ENCODE measurements at regions not wholly inside any gene's neighbourhood (a gene's known extent, or its start where the extent isn't known, plus 50 kb on each side); places are given as distances from the start of the nearest gene placed in this dataset.
A peak's percentile ranks its signal among the peaks of the same experiment; 100 is the strongest.

DNA sequence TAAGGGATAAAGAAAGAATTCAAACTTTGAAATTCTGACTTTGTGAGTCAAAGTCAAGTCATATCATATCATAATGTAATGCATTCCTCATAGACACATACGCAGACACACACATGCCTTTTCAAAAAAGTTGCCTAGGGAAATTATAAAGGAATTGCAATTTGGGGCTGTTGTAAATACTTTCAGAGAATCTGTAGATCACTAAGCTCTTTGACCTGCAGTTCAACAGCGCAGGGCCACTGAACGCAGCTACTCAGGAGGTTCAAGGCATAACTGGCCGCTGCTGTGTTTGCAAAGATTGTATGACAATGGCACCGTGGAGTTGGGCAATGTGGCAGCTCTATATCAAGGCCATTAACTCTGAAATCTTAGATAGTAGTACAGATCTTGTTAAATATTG is 188.4 kb upstream of the THRB start:
- Mint-ChIP-seq H3K4me1 (peaks cover 8% of the 10 kb centered on the region), H3K27me3 (ENCODE audit: insufficient read depth) (peaks cover 2% of the 10 kb centered on the region), H3K36me3 (ENCODE audit: low read depth) (no peaks in the 10 kb centered on the region), H3K9me3 (no peaks in the 10 kb centered on the region), H3K4me3 (no peak overlapping the region), H3K27ac (no peak overlapping the region)
- no peak overlapping the region for H3K27ac ChIP-seq (ENCODE audit: low read depth, low read length)
- 93 to 95% methylated on average over 4 to 5 of the region's 5 CpGs for WGBS, 2 experiments (ENCODE audit: insufficient coverage in 1 of 2, insufficient read length in 1 of 2)
- no peaks in the 10 kb centered on the region for H3K36me3 ChIP-seq (ENCODE audit: control insufficient read depth, insufficient read depth, low read length)
- no peaks in the 10 kb centered on the region for H3K27me3 ChIP-seq (ENCODE audit: control insufficient read depth, insufficient read depth, low read length, poor library complexity, severe bottlenecking)
- H3K9ac ChIP-seq (ENCODE audit: extremely low read depth, low read length, poor library complexity, severe bottlenecking): no peak overlapping the region
- H3K4me1 ChIP-seq (ENCODE audit: control insufficient read depth, insufficient read depth, low read length): peaks cover 4% of the 10 kb centered on the region
- H3K4me3 ChIP-seq (ENCODE audit: low read length): no peak overlapping the region
- TF ChIP-seq, protein P1, sequence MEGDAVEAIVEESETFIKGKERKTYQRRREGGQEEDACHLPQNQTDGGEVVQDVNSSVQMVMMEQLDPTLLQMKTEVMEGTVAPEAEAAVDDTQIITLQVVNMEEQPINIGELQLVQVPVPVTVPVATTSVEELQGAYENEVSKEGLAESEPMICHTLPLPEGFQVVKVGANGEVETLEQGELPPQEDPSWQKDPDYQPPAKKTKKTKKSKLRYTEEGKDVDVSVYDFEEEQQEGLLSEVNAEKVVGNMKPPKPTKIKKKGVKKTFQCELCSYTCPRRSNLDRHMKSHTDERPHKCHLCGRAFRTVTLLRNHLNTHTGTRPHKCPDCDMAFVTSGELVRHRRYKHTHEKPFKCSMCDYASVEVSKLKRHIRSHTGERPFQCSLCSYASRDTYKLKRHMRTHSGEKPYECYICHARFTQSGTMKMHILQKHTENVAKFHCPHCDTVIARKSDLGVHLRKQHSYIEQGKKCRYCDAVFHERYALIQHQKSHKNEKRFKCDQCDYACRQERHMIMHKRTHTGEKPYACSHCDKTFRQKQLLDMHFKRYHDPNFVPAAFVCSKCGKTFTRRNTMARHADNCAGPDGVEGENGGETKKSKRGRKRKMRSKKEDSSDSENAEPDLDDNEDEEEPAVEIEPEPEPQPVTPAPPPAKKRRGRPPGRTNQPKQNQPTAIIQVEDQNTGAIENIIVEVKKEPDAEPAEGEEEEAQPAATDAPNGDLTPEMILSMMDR (conservative IDR thresholded peaks at IDR 0.05): no peak
- H3K9me3 ChIP-seq (ENCODE audit: control insufficient read depth, low read length): no peaks in the 10 kb centered on the region
- no peak for DNase-seq

DNA sequence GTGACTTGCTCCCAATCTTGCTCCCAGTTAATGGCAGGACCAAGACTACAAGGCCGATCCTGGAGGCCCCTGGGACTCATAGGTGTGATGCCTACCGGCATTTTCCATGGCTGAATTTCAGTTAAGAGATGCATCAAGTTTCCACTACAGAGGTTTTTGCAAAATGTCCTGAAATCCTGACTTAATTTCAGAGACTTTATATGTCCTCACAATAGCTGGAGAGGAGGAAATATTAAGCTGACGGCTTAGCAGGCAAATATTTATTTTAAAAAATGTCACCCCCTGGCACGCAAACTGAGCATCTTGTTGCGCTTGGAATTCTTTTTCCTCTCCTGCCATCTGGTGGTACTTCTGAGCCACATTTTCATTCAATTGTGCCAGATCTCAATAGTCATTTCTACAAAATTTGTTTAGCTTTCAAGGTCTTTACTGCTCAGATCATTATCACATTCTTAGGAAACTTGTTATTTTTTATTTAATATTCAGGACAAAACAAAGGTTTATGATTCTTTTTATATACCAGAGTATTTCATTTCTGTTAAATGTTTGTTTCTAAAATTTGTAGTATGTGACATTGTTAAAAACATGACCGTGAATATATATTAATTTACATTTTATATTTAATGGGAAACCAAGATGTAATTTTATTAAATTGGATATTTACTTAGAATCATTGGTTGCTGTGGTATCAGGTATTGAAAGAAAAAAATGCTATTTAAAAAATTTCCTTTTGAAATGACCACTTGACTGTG is 189.2 kb upstream of the THRB start:
- Histone ChIP-seq H3K27ac (ENCODE audit: low read depth, low read length) (no peak overlapping the region), H3K27me3 (ENCODE audit: control insufficient read depth, insufficient read depth, low read length, poor library complexity, severe bottlenecking) (no peaks in the 10 kb centered on the region), H3K4me1 (ENCODE audit: control insufficient read depth, insufficient read depth, low read length) (peaks cover 7% of the 10 kb centered on the region), H3K9ac (ENCODE audit: extremely low read depth, low read length, poor library complexity, severe bottlenecking) (no peak overlapping the region), H3K36me3 (ENCODE audit: control insufficient read depth, insufficient read depth, low read length) (no peaks in the 10 kb centered on the region), H3K4me3 (ENCODE audit: low read length) (no peak overlapping the region), H3K9me3 (ENCODE audit: control insufficient read depth, low read length) (no peaks in the 10 kb centered on the region)
- H3K4me3 Mint-ChIP-seq: no peak overlapping the region
- H3K4me1 Mint-ChIP-seq: peaks cover 8% of the 10 kb centered on the region
- H3K27me3 Mint-ChIP-seq (ENCODE audit: insufficient read depth): no peaks in the 10 kb centered on the region
- whole genome bisulfite sequencing, 2 experiments (ENCODE audit: insufficient coverage in 1 of 2, insufficient read length in 1 of 2): 81 to 82% methylated on average over 4 to 5 of the region's 6 CpGs
- no peak overlapping the region for H3K27ac Mint-ChIP-seq
- TF ChIP-seq, protein P1 (conservative IDR thresholded peaks at IDR 0.05): peak; percentile 77
- H3K36me3 Mint-ChIP-seq (ENCODE audit: low read depth): no peaks in the 10 kb centered on the region
- no peak for DNase-seq
- no peaks in the 10 kb centered on the region for H3K9me3 Mint-ChIP-seq

DNA sequence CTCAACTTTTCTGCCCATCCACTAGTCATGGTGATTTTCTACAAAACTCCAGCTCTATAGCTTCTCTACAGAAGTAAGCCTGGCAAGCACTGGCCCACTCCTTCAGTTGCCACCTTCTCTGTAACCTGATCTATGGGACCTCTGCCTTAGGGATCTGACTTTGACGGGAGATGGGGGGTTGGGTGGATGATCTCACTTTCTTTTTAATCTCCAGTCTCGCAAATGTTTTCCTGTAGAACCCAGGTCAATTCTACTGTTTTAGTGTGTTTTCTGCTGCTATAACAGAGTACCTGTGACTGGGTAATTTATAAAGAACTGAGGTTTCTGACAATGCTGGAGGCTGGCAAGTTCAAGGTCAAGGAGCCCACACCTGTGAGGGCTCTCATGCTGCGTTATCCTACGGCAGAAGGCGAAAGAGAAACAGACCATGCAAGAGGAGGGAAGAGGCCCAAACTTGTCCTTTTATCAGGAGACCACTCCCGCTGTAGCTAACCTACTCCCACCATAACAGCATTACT is 189.9 kb upstream of the THRB start:
- Mint-ChIP-seq H3K4me1 (peaks cover 8% of the 10 kb centered on the region), H3K27ac (peak overlapping the region; percentile 60), H3K27me3 (ENCODE audit: insufficient read depth) (no peaks in the 10 kb centered on the region), H3K36me3 (ENCODE audit: low read depth) (no peaks in the 10 kb centered on the region), H3K4me3 (peak overlapping the region; percentile 13), H3K9me3 (no peaks in the 10 kb centered on the region)
- Histone ChIP-seq H3K4me3 (ENCODE audit: low read length) (no peak overlapping the region), H3K9ac (ENCODE audit: extremely low read depth, low read length, poor library complexity, severe bottlenecking) (no peak overlapping the region), H3K27me3 (ENCODE audit: control insufficient read depth, insufficient read depth, low read length, poor library complexity, severe bottlenecking) (no peaks in the 10 kb centered on the region), H3K36me3 (ENCODE audit: control insufficient read depth, insufficient read depth, low read length) (no peaks in the 10 kb centered on the region), H3K27ac (ENCODE audit: low read depth, low read length) (no peak overlapping the region), H3K4me1 (ENCODE audit: control insufficient read depth, insufficient read depth, low read length) (peaks cover 7% of the 10 kb centered on the region), H3K9me3 (ENCODE audit: control insufficient read depth, low read length) (no peaks in the 10 kb centered on the region)
- peak; percentile 62 for DNase-seq
- TF ChIP-seq, protein P1 (conservative IDR thresholded peaks at IDR 0.05): no peak
- WGBS, 2 experiments (ENCODE audit: insufficient coverage in 1 of 2, insufficient read length in 1 of 2): 70% methylated on average over 6 of the region's 6 CpGs; no CpG with 5 or more reads in 1 of the 2 experiments

Data from endodermal cell (in vitro differentiated cells).